ENCODE measurements at regions not wholly inside any gene's neighbourhood (a gene's known extent, or its start where the extent isn't known, plus 50 kb on each side); places are given as distances from the start of the nearest gene placed in this dataset.

- no peak overlapping the region for H3K4me3 ChIP-seq
- intact Hi-C loops (cut with DNase I; ENCODE audit: low total_unique reads): no loop called here
- H3K36me3 ChIP-seq: no peaks in the 10 kb centered on the region
- H3K27ac ChIP-seq: peak overlapping the region; percentile 1 to 42
- no peak for TF ChIP-seq CTCF (IDR thresholded peaks at IDR 0.05)
- DNase-seq: no peak
- H3K9me3 ChIP-seq: no peaks in the 10 kb centered on the region
- peaks cover 0 to 23% (median 11%) of the 10 kb centered on the region in 4 donors for H3K4me1 ChIP-seq
- no peaks in the 10 kb centered on the region for H3K27me3 ChIP-seq
These were observed 484.4 kb upstream of the ADAMTS9 start for GRCh38 chr3:65172209-65172608.

- Histone ChIP-seq H3K4me3 (no peak overlapping the region), H3K27ac (peak overlapping the region; percentile 46 to 65), H3K27me3 (no peaks in the 10 kb centered on the region), H3K9me3 (no peaks in the 10 kb centered on the region), H3K36me3 (no peaks in the 10 kb centered on the region), H3K4me1 (peaks cover 0 to 17% (median 11%) of the 10 kb centered on the region in 4 donors)
- peak; percentile 83 to 99 for DNase-seq
- TF ChIP-seq CTCF (IDR thresholded peaks at IDR 0.05): peak; percentile 8 to 20
- intact Hi-C loops (cut with DNase I; ENCODE audit: low total_unique reads): loop anchor here (2.0 kb wide), 1 partner anchor 484 kb away; the partner anchor contains the start of gene ADAMTS9
These were observed 482.7 kb upstream of the ADAMTS9 start for GRCh38 chr3:65170390-65171042.

- no peaks in the 10 kb centered on the region for H3K36me3 ChIP-seq
- TF ChIP-seq CTCF (IDR thresholded peaks at IDR 0.05): no peak
- H3K9me3 ChIP-seq: no peaks in the 10 kb centered on the region
- no peaks in the 10 kb centered on the region for H3K27me3 ChIP-seq
- intact Hi-C loops (cut with DNase I; ENCODE audit: low total_unique reads): loop anchor here (2.0 to 10.0 kb wide), 3 partner anchors 275 to 635 kb away; partner anchors contain the start of gene ADAMTS9
- H3K27ac ChIP-seq: peak overlapping the region; percentile 37 to 65
- no peak overlapping the region for H3K4me3 ChIP-seq
- no peak for DNase-seq
- H3K4me1 ChIP-seq: peaks cover 0 to 17% (median 11%) of the 10 kb centered on the region in 4 donors
These were observed 482.2 kb upstream of the ADAMTS9 start for GRCh38 chr3:65169961-65170360.

GRCh38 chr3:65168547-65168946 lies 480.7 kb upstream of the ADAMTS9 start:
- Histone ChIP-seq H3K4me3 (no peak overlapping the region), H3K9me3 (no peaks in the 10 kb centered on the region), H3K27ac (peak overlapping the region in 1 of 2 donors; percentile 65), H3K27me3 (no peaks in the 10 kb centered on the region), H3K4me1 (peaks cover 0 to 17% (median 11%) of the 10 kb centered on the region in 4 donors), H3K36me3 (no peaks in the 10 kb centered on the region)
- intact Hi-C loops (cut with DNase I; ENCODE audit: low total_unique reads): loop anchor here (10.0 kb wide), 2 partner anchors 274 to 634 kb away; no protein-coding TSS in a partner anchor
- no peak for TF ChIP-seq CTCF (IDR thresholded peaks at IDR 0.05)
- DNase-seq: no peak

- no peaks in the 10 kb centered on the region for H3K36me3 ChIP-seq
- no peak for TF ChIP-seq CTCF (IDR thresholded peaks at IDR 0.05)
- H3K4me3 ChIP-seq: no peak overlapping the region
- H3K27ac ChIP-seq: no peak overlapping the region
- no peaks in the 10 kb centered on the region for H3K9me3 ChIP-seq
- no peaks in the 10 kb centered on the region for H3K27me3 ChIP-seq
- no peak for DNase-seq
- peaks cover 0 to 17% (median 11%) of the 10 kb centered on the region in 4 donors for H3K4me1 ChIP-seq
- intact Hi-C loops (cut with DNase I; ENCODE audit: low total_unique reads): loop anchor here (10.0 kb wide), 2 partner anchors 272 to 632 kb away; no protein-coding TSS in a partner anchor
These were observed 478.7 kb upstream of the ADAMTS9 start for GRCh38 chr3:65166531-65166930.

All from tibial artery (tissue), 4 donors.